ENCODE measurements at regions not wholly inside any gene's neighbourhood (a gene's known extent, or its start where the extent isn't known, plus 50 kb on each side); places are given as distances from the start of the nearest gene placed in this dataset.
"Not testable (repeated sequence)": the region's sequence is repeated elsewhere in the genome, so short reads cannot be mapped to it uniquely, and the experiment has no call there.

DNA sequence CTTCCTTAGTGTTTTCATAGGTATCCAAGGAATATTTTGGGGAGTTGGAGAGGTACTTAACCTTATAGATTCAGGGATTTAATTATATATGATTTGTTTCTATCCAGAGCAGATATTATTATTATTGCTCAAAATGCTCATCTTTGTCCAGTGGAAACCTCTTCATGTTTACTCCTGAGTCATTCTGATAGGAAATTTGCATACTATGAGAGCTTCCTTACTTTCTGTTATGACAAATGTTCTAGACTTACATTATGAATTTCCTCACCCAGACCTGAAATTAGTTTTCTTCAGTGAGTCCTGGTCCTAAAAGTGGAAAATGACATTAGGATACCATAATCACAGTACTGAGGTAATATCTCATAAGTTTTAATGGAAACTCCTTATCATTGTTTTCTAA, 57.5 kb upstream of the PLPPR5 start:
- Histone ChIP-seq H3K9me3 (ENCODE audit: low read depth) (no peaks in the 10 kb centered on the region), H3K27me3 (replicated peaks; ENCODE audit: insufficient read depth) (no peaks in the 10 kb centered on the region), H3K36me3 (ENCODE audit: low read depth) (no peaks in the 10 kb centered on the region), H2AFZ (no peak overlapping the region), H3K4me2 (ENCODE audit: unreplicated experiment) (no peak overlapping the region), H3F3A (ENCODE audit: insufficient read depth) (no peaks in the 10 kb centered on the region), H3K27ac (no peak overlapping the region), H4K20me1 (ENCODE audit: insufficient read depth) (no peaks in the 10 kb centered on the region), H3K4me1 (ENCODE audit: insufficient read depth) (no peaks in the 10 kb centered on the region), H3K79me2 (ENCODE audit: insufficient read depth) (no peaks in the 10 kb centered on the region), H3K9ac (no peak overlapping the region), H3K9me2 (ENCODE audit: insufficient read depth) (no peaks in the 10 kb centered on the region), H3K4me3 (no peak overlapping the region)
- in situ Hi-C loops (cut with MboI): no loop called here
- TF ChIP-seq EZH2phosphoT487 (IDR thresholded peaks at IDR 0.05; ENCODE audit: insufficient read depth, low read depth) (no peak), EZH2 (IDR thresholded peaks at IDR 0.05; ENCODE audit: insufficient read depth, poor library complexity, severe bottlenecking) (no peak)
- no peak for DNase-seq

DNA sequence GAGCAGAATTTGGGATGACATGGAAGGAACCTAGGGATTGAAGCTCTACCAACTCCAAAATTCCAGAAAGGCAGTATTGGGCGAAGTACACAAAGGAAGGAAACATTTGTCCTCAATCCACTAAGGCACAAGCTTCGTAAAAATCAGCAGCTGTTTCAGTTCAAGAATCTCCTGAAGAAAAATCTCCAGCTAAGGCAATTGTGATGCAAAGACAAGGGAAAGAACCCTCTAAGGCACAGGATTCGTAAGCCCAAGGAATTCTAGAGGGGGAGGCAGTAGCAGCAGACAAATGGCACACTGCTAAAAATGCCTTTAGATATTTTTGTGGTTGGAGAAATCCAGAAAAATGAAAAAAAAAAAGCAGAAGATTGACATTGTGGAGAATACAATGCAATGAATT, 64.5 kb upstream of the PLPPR5 start:
- 6 to 8% methylated on average over 3 of the region's 3 CpGs for WGBS, 2 experiments (ENCODE audit: low coverage in 1 of 2, low lambda C conversion rate in 2 of 2, missing lambda C conversion rate in 2 of 2)
- Histone ChIP-seq H3K27me3 (replicated peaks; ENCODE audit: insufficient read depth) (no peaks in the 10 kb centered on the region), H3F3A (ENCODE audit: insufficient read depth) (no peaks in the 10 kb centered on the region), H3K27ac (no peak overlapping the region), H3K9ac (no peak overlapping the region), H3K4me2 (ENCODE audit: unreplicated experiment) (no peak overlapping the region), H4K20me1 (ENCODE audit: insufficient read depth) (no peaks in the 10 kb centered on the region), H3K36me3 (ENCODE audit: low read depth) (no peaks in the 10 kb centered on the region), H3K4me3 (no peak overlapping the region), H2AFZ (no peak overlapping the region), H3K4me1 (ENCODE audit: insufficient read depth) (no peaks in the 10 kb centered on the region), H3K9me2 (ENCODE audit: insufficient read depth) (no peaks in the 10 kb centered on the region), H3K79me2 (ENCODE audit: insufficient read depth) (no peaks in the 10 kb centered on the region), H3K9me3 (ENCODE audit: low read depth) (no peaks in the 10 kb centered on the region)
- in situ Hi-C loops (cut with MboI): no loop called here
- TF ChIP-seq EZH2phosphoT487 (IDR thresholded peaks at IDR 0.05; ENCODE audit: insufficient read depth, low read depth) (no peak), EZH2 (IDR thresholded peaks at IDR 0.05; ENCODE audit: insufficient read depth, poor library complexity, severe bottlenecking) (no peak)
- DNase-seq: no peak

- H3K4me3 ChIP-seq; H3K9me2 ChIP-seq (ENCODE audit: insufficient read depth); H3K79me2 ChIP-seq (ENCODE audit: insufficient read depth); H3K27me3 ChIP-seq (replicated peaks; ENCODE audit: insufficient read depth); H2AFZ ChIP-seq; H3K9me3 ChIP-seq (ENCODE audit: low read depth); H3K9ac ChIP-seq; H3K4me1 ChIP-seq (ENCODE audit: insufficient read depth); H3K4me2 ChIP-seq (ENCODE audit: unreplicated experiment); H3F3A ChIP-seq (ENCODE audit: insufficient read depth); in situ Hi-C loops (cut with MboI); H4K20me1 ChIP-seq (ENCODE audit: insufficient read depth); DNase-seq; H3K36me3 ChIP-seq (ENCODE audit: low read depth); H3K27ac ChIP-seq: not testable (repeated sequence)
- WGBS, 2 experiments (ENCODE audit: low coverage in 1 of 2, low lambda C conversion rate in 2 of 2, missing lambda C conversion rate in 2 of 2): 93% methylated on average over 4 to 26 of the region's 31 CpGs
Observed at GRCh38 chr1:99078529-99078928, 73.9 kb upstream of the PLPPR5 start.

DNA sequence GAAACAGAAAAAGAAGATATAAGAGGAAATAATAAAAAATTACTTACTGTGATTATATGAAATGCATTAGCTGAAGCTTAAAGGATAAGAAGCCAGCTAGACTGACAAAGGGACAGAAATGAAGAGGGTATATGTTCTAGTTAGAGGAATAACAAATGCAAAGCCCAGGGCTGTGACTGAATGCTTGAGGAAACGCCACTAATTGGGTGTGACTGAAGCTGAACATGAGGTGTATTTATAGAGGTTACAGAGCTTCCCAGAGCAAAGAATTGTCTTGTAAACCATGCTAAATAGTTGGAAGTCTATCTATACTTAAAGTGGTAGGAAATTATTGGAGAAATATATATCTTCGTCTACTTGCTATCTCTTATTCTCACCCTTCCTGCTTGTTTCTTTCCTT, 77.7 kb upstream of the PLPPR5 start:
- Histone ChIP-seq H3K9me2 (ENCODE audit: insufficient read depth) (no peaks in the 10 kb centered on the region), H3K27me3 (replicated peaks; ENCODE audit: insufficient read depth) (no peaks in the 10 kb centered on the region)

DNA sequence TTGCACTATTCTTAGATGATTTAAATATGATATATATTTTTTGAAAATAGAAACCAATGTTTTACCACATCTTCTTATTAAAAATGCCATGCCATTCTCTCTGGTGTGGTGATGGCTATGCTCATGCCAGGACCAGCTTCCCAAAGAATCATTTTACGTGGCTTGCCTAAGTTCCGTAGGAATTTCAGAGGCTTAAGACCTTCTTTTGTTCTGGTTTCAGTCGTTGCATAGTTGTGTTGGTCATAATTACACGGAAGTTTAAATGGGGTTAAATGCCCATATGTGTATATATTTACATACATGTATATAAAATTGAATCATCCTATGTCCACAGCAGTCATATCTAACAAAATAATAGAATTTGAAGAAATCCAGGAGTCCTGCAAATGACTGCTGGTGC, 78.7 kb upstream of the PLPPR5 start:
- Histone ChIP-seq H3F3A (ENCODE audit: insufficient read depth) (no peaks in the 10 kb centered on the region), H3K27me3 (replicated peaks; ENCODE audit: insufficient read depth) (no peaks in the 10 kb centered on the region), H3K9me2 (ENCODE audit: insufficient read depth) (no peaks in the 10 kb centered on the region), H3K9ac (no peak overlapping the region), H3K4me2 (ENCODE audit: unreplicated experiment) (no peak overlapping the region), H4K20me1 (ENCODE audit: insufficient read depth) (no peaks in the 10 kb centered on the region), H3K27ac (no peak overlapping the region), H3K4me3 (no peak overlapping the region), H3K4me1 (ENCODE audit: insufficient read depth) (no peaks in the 10 kb centered on the region), H2AFZ (no peak overlapping the region), H3K36me3 (ENCODE audit: low read depth) (no peaks in the 10 kb centered on the region), H3K9me3 (ENCODE audit: low read depth) (no peaks in the 10 kb centered on the region), H3K79me2 (ENCODE audit: insufficient read depth) (no peaks in the 10 kb centered on the region)
- TF ChIP-seq EZH2 (IDR thresholded peaks at IDR 0.05; ENCODE audit: insufficient read depth, poor library complexity, severe bottlenecking): no peak
- no peak for TF ChIP-seq EZH2phosphoT487 (IDR thresholded peaks at IDR 0.05; ENCODE audit: insufficient read depth, low read depth)
- DNase-seq: no peak
- in situ Hi-C loops (cut with MboI): no loop called here
- 21 to 26% methylated on average over 4 of the region's 4 CpGs for WGBS, 2 experiments (ENCODE audit: low coverage in 1 of 2, low lambda C conversion rate in 2 of 2, missing lambda C conversion rate in 2 of 2)

More for the DNA sequence above, 77.7 kb upstream of the PLPPR5 start:
- DNase-seq: no peak
- TF ChIP-seq EZH2phosphoT487 (IDR thresholded peaks at IDR 0.05; ENCODE audit: insufficient read depth, low read depth): no peak
- no peak for TF ChIP-seq EZH2 (IDR thresholded peaks at IDR 0.05; ENCODE audit: insufficient read depth, poor library complexity, severe bottlenecking)
- H3K9me3 ChIP-seq (ENCODE audit: low read depth): no peaks in the 10 kb centered on the region
- no peaks in the 10 kb centered on the region for H3F3A ChIP-seq (ENCODE audit: insufficient read depth)
- H3K4me1 ChIP-seq (ENCODE audit: insufficient read depth): no peaks in the 10 kb centered on the region
- no peaks in the 10 kb centered on the region for H3K36me3 ChIP-seq (ENCODE audit: low read depth)
- no peak overlapping the region for H3K4me2 ChIP-seq (ENCODE audit: unreplicated experiment)
- H2AFZ ChIP-seq: no peak overlapping the region
- H4K20me1 ChIP-seq (ENCODE audit: insufficient read depth): no peaks in the 10 kb centered on the region
- no peak overlapping the region for H3K9ac ChIP-seq
- 39 to 53% methylated on average over 2 of the region's 2 CpGs for whole genome bisulfite sequencing, 2 experiments (ENCODE audit: low coverage in 1 of 2, low lambda C conversion rate in 2 of 2, missing lambda C conversion rate in 2 of 2)
- no peak overlapping the region for H3K27ac ChIP-seq
- no peak overlapping the region for H3K4me3 ChIP-seq
- in situ Hi-C loops (cut with MboI): no loop called here
- no peaks in the 10 kb centered on the region for H3K79me2 ChIP-seq (ENCODE audit: insufficient read depth)

Data from GM23248 (cell line).